Activated naive CD8-positive, alpha-beta T cell treated with anti-CD3 and anti-CD28 coated beads, Interleukin-2, amount 10 ng/mL, durations not matched to agents 7 days and 5 days (primary cell): ENCODE measurements at regions not wholly inside any gene's neighbourhood (a gene's known extent, or its start where the extent isn't known, plus 50 kb on each side); places are given as distances from the start of the nearest gene placed in this dataset.

Source experiments
- ATAC-seq: fragments of 150-1000 bp; cut with Tn5 transposase; one replicate; pipeline ENCODE4 v1.10.0; 2021; ENCODE audit warnings: low read depth, moderate library complexity
- POLR2A ChIA-PET: fragments of 350-600 bp; sonication (Branson Sonifier 250); formaldehyde crosslinking; loops from one replicate; lab custom pipeline; 2021; ENCODE audit warnings: antibody characterized with exemption; lab: Charles Lee
- DNase-seq: peaks from one replicate; pipeline ENCODE4 v3.0.0; 2021
- H3K27ac Mint-ChIP-seq: one replicate; pipeline ENCODE4 v1.8.0; 2022; ENCODE audit warnings: mild to moderate bottlenecking, mixed read lengths
- H3K27me3 Mint-ChIP-seq: one replicate; pipeline ENCODE4 v1.8.0; 2022; ENCODE audit warnings: mild to moderate bottlenecking, moderate library complexity, mixed read lengths
- H3K36me3 Mint-ChIP-seq: one replicate; pipeline ENCODE4 v1.8.0; 2021; ENCODE audit warnings: mild to moderate bottlenecking, mixed read lengths
- H3K4me1 Mint-ChIP-seq: one replicate; pipeline ENCODE4 v1.8.0; 2021; ENCODE audit warnings: mixed read lengths
- H3K4me3 Mint-ChIP-seq: one replicate; pipeline ENCODE4 v1.8.0; 2022; ENCODE audit warnings: mild to moderate bottlenecking, moderate library complexity, mixed read lengths
- H3K9me3 Mint-ChIP-seq: one replicate; pipeline ENCODE4 v1.8.0; 2021; ENCODE audit warnings: mixed read lengths

DNA sequence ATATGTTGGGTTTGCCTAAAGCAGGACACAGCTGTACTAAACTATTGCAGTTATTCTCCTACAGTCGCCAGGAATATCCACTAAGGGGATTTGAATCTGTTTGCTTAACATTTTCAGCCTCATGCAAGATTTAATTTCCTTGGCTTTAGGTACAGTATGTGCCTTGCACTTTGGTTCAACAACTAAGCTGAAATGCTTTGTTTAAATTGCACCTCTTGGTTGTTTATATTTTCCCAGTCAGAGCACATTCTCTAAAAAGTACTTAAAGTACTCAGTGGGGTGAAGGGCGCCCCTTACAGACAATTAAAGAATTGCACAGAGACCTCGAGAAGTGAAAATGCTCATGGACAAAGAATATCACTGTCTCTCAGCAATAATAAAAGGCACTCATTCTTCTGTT, 107.8 kb upstream of the MTNR1B start:
- Mint-ChIP-seq H3K27ac (no peak overlapping the region), H3K4me1 (no peaks in the 10 kb centered on the region), H3K9me3 (no peaks in the 10 kb centered on the region), H3K4me3 (no peak overlapping the region), H3K27me3 (peaks cover 4% of the 10 kb centered on the region), H3K36me3 (no peaks in the 10 kb centered on the region)
- POLR2A ChIA-PET = no interaction called here
- ATAC-seq (no peak), DNase-seq (no peak)

- Mint-ChIP-seq H3K4me1 (no peaks in the 10 kb centered on the region), H3K27ac (no peak overlapping the region), H3K9me3 (no peaks in the 10 kb centered on the region), H3K4me3 (no peak overlapping the region), H3K36me3 (no peaks in the 10 kb centered on the region), H3K27me3 (peaks cover 2% of the 10 kb centered on the region)
- ATAC-seq = no peak
- POLR2A ChIA-PET = no interaction called here
- no peak for DNase-seq
Measured at GRCh38 chr11:92865352-92865751, 104.1 kb upstream of the MTNR1B start.

DNA sequence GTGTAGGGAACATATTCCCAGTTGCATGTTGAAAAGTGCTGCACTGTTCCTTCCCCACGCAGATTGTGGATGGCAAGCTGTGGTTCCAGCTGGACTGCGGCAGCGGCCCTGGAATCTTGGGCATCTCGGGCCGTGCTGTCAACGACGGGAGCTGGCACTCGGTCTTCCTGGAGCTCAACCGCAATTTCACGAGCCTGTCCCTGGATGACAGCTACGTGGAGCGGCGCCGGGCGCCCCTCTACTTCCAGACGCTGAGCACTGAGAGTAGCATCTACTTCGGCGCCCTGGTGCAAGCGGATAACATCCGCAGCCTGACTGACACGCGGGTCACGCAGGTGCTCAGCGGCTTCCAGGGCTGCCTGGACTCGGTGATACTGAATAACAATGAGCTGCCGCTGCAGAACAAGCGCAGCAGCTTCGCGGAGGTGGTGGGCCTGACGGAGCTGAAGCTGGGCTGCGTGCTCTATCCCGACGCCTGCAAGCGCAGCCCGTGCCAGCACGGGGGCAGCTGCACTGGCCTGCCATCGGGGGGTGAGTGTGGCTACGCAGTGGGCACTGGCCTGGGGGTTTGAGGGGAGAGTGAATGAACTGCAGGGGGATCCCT, 102.7 kb upstream of the MTNR1B start:
- POLR2A ChIA-PET = no interaction called here
- no peaks in the 10 kb centered on the region for H3K9me3 Mint-ChIP-seq
- DNase-seq (no peak), ATAC-seq (no peak)
- no peak overlapping the region for H3K27ac Mint-ChIP-seq
- no peaks in the 10 kb centered on the region for H3K36me3 Mint-ChIP-seq
- peaks cover 2% of the 10 kb centered on the region for H3K27me3 Mint-ChIP-seq
- no peak overlapping the region for H3K4me3 Mint-ChIP-seq
- no peaks in the 10 kb centered on the region for H3K4me1 Mint-ChIP-seq

DNA sequence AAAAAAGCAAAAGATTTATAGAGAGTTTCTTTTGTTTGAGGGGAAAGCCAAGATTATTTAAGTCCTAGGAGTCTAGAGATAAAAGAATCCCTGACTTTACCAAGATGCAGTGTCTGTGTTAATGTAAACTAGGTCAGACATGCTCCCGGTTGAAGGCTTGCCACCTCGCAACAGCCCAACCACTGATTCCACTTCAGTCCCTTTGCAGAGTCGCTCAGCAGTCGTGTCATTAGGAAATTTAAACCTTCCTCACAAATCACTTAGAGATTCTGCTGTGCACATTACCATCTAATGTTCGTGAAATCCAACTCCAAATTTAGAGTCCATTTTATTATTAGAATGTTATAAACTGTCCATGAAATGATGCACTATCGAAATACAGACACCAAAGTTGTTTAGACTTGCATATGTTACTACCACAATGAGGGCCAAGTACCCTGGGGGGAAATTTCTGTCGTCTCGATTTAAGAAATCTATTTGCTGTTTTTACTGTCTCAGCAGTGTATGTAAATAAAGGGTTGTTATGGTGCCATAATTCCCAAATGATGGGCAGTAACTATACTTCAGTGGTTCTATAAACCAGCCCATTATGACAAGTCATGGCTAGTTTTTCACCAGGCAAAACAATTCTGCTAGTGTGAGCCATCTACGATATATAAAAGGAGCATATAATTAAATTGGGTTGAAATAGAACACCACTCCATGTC, 101.4 kb upstream of the MTNR1B start:
- no peaks in the 10 kb centered on the region for H3K4me1 Mint-ChIP-seq
- H3K27me3 Mint-ChIP-seq = peaks cover 2% of the 10 kb centered on the region
- DNase-seq (no peak), ATAC-seq (no peak)
- H3K27ac Mint-ChIP-seq = no peak overlapping the region
- POLR2A ChIA-PET = no interaction called here
- H3K4me3 Mint-ChIP-seq = no peak overlapping the region
- H3K9me3 Mint-ChIP-seq = no peaks in the 10 kb centered on the region
- H3K36me3 Mint-ChIP-seq = no peaks in the 10 kb centered on the region

GRCh38 chr11:92869716-92870115, 99.7 kb upstream of the MTNR1B start:
- Mint-ChIP-seq H3K36me3 (no peaks in the 10 kb centered on the region), H3K9me3 (no peaks in the 10 kb centered on the region), H3K27me3 (no peaks in the 10 kb centered on the region), H3K27ac (no peak overlapping the region), H3K4me3 (no peak overlapping the region), H3K4me1 (no peaks in the 10 kb centered on the region)
- ATAC-seq (no peak), DNase-seq (no peak)
- POLR2A ChIA-PET = no interaction called here

- no peaks in the 10 kb centered on the region for H3K36me3 Mint-ChIP-seq
- H3K9me3 Mint-ChIP-seq = no peaks in the 10 kb centered on the region
- no peak overlapping the region for H3K27ac Mint-ChIP-seq
- no peak overlapping the region for H3K4me3 Mint-ChIP-seq
- H3K4me1 Mint-ChIP-seq = no peaks in the 10 kb centered on the region
- DNase-seq = no peak
- POLR2A ChIA-PET = no interaction called here
- H3K27me3 Mint-ChIP-seq = no peaks in the 10 kb centered on the region
- no peak for ATAC-seq
Measured at GRCh38 chr11:92870196-92870832, 99.1 kb upstream of the MTNR1B start.

DNA sequence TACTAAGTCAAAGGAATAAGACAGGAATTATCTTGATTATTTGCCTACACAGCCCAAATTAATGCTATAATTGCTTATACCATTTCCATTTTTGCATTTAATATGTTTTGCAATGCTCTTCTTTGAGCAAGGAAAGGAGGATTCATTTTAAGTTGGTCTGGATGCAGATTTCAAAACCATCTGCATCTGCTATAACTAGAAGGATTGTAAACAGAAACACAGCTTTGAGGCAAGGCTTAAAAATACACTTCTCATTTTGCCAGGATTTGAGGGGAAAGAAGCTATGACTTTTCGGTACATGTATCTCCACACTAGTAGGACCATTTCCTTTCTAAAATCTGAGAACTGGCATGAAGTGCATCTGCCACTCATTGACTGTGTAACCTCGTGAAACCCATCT, 95.9 kb upstream of the MTNR1B start:
- Mint-ChIP-seq H3K4me1 (no peaks in the 10 kb centered on the region), H3K9me3 (no peaks in the 10 kb centered on the region), H3K27ac (no peak overlapping the region), H3K27me3 (peaks cover 4% of the 10 kb centered on the region), H3K36me3 (no peaks in the 10 kb centered on the region), H3K4me3 (no peak overlapping the region)
- ATAC-seq = no peak
- POLR2A ChIA-PET = no interaction called here
- no peak for DNase-seq

DNA sequence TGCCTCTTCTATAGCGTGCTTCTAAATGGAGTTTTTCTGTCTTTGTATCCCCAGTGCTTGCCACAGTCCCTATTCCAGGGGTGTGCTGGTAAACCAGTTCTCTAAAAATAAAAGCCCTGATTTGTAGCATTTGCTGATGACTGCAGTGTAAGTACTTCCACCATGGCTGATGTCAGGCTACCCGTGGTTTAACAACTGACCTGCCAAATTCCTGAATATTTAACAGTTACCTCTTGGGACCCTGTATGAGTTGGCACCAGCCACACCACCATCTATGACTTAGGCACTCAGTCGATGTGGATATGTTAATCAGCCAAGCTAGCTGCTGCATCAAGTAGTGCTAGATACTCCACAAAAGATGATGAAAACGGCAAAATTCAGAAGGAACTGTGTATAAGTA, 94.0 kb upstream of the MTNR1B start:
- Mint-ChIP-seq H3K27ac (no peak overlapping the region), H3K4me1 (no peaks in the 10 kb centered on the region), H3K36me3 (no peaks in the 10 kb centered on the region), H3K4me3 (no peak overlapping the region), H3K9me3 (no peaks in the 10 kb centered on the region), H3K27me3 (peaks cover 7% of the 10 kb centered on the region)
- ATAC-seq (no peak), DNase-seq (no peak)
- POLR2A ChIA-PET = no interaction called here

- H3K9me3 Mint-ChIP-seq = no peaks in the 10 kb centered on the region
- ATAC-seq = no peak
Measured at GRCh38 chr11:92879086-92879485, 90.4 kb upstream of the MTNR1B start.

GRCh38 chr11:92880381-92880780, 89.1 kb upstream of the MTNR1B start:
- no peaks in the 10 kb centered on the region for H3K4me1 Mint-ChIP-seq
- no peaks in the 10 kb centered on the region for H3K9me3 Mint-ChIP-seq
- no peak overlapping the region for H3K4me3 Mint-ChIP-seq
- POLR2A ChIA-PET = no interaction called here
- DNase-seq (no peak), ATAC-seq (no peak)
- no peaks in the 10 kb centered on the region for H3K36me3 Mint-ChIP-seq
- peaks cover 7% of the 10 kb centered on the region for H3K27me3 Mint-ChIP-seq
- no peak overlapping the region for H3K27ac Mint-ChIP-seq

More at GRCh38 chr11:92879086-92879485, 90.4 kb upstream of the MTNR1B start:
- POLR2A ChIA-PET = no interaction called here
- no peaks in the 10 kb centered on the region for H3K36me3 Mint-ChIP-seq
- DNase-seq = no peak
- no peaks in the 10 kb centered on the region for H3K4me1 Mint-ChIP-seq
- peaks cover 7% of the 10 kb centered on the region for H3K27me3 Mint-ChIP-seq
- H3K4me3 Mint-ChIP-seq = no peak overlapping the region
- no peak overlapping the region for H3K27ac Mint-ChIP-seq

GRCh38 chr11:92881940-92882450, 87.5 kb upstream of the MTNR1B start:
- Mint-ChIP-seq H3K4me1 (no peaks in the 10 kb centered on the region), H3K27ac (no peak overlapping the region), H3K36me3 (no peaks in the 10 kb centered on the region), H3K4me3 (no peak overlapping the region), H3K9me3 (no peaks in the 10 kb centered on the region), H3K27me3 (peaks cover 4% of the 10 kb centered on the region)
- POLR2A ChIA-PET = no interaction called here
- ATAC-seq (no peak), DNase-seq (no peak)

DNA sequence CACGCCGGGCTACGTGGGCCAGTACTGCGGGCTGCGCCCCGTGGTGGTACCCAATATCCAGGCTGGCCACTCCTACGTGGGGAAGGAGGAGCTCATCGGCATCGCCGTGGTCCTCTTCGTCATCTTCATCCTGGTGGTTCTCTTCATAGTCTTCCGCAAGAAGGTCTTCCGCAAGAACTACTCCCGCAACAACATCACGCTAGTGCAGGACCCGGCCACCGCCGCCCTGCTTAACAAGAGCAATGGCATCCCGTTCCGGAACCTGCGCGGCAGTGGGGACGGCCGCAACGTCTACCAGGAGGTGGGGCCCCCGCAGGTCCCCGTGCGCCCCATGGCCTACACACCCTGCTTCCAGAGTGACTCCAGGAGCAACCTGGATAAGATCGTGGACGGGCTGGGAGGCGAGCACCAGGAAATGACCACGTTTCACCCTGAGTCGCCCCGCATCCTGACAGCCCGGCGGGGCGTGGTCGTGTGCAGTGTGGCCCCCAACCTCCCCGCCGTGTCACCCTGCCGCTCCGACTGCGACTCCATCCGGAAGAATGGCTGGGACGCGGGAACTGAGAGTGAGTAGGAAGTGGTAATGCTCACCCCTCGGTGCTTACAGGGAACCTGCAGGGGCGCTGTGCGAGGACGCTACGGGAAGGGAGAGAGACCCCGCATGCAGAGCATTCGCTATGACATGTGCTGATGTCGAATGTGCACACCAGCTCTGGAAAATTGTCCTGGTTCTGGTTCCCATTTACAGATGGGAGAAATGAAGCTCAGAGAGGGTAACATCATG, 86.4 kb upstream of the MTNR1B start:
- peaks cover 3% of the 10 kb centered on the region for H3K27me3 Mint-ChIP-seq
- no peak overlapping the region for H3K4me3 Mint-ChIP-seq
- no peaks in the 10 kb centered on the region for H3K36me3 Mint-ChIP-seq
- H3K9me3 Mint-ChIP-seq = no peaks in the 10 kb centered on the region
- no peak for DNase-seq
- no peaks in the 10 kb centered on the region for H3K4me1 Mint-ChIP-seq
- no peak for ATAC-seq
- no peak overlapping the region for H3K27ac Mint-ChIP-seq
- POLR2A ChIA-PET = no interaction called here

- no peak for ATAC-seq
- H3K27me3 Mint-ChIP-seq = no peaks in the 10 kb centered on the region
Measured at GRCh38 chr11:92885600-92885999, 83.9 kb upstream of the MTNR1B start.

More at GRCh38 chr11:92885600-92885999, 83.9 kb upstream of the MTNR1B start:
- Mint-ChIP-seq H3K27ac (no peak overlapping the region), H3K36me3 (no peaks in the 10 kb centered on the region), H3K9me3 (no peaks in the 10 kb centered on the region), H3K4me1 (no peaks in the 10 kb centered on the region), H3K4me3 (no peak overlapping the region)
- no peak for DNase-seq
- POLR2A ChIA-PET = no interaction called here
